Stimulated activated CD8-positive, alpha-beta memory T cell treated with anti-CD3 and anti-CD28 coated beads, Interleukin-12 subunit alpha, Interleukin-12 subunit beta, amount 100 ng/mL, for 24 hours (primary cell): ENCODE measurements at regions not wholly inside any gene's neighbourhood (a gene's known extent, or its start where the extent isn't known, plus 50 kb on each side); places are given as distances from the start of the nearest gene placed in this dataset.
"Not testable (repeated sequence)": the region's sequence is repeated elsewhere in the genome, so short reads cannot be mapped to it uniquely, and the experiment has no call there.

ENCODE experiments used
- DNase-seq: peaks from one replicate; pipeline ENCODE4 v3.0.0-alpha.2; 2020; ENCODE audit errors: extremely low read depth

DNA sequence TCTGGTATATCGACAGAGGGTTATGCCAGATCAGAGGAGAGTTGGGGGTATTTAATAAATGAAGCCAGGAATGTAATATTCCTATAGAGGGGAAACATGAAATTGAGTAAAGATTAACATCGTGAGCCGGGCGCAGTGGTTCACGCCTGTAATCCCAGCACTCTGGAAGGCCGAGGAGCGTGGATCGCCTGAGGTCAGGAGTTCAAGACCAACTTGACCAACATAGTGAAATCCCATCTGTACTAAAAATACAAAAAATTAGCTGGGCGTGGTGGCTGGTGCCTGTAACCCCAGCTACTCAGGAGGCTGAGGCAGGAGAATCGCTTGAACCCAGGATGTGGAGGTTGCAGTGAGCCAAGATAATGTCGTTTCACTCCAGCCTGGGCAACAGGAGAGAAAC is 112.4 kb upstream of the ZNF184 start:
- not testable (repeated sequence) for DNase-seq

DNA sequence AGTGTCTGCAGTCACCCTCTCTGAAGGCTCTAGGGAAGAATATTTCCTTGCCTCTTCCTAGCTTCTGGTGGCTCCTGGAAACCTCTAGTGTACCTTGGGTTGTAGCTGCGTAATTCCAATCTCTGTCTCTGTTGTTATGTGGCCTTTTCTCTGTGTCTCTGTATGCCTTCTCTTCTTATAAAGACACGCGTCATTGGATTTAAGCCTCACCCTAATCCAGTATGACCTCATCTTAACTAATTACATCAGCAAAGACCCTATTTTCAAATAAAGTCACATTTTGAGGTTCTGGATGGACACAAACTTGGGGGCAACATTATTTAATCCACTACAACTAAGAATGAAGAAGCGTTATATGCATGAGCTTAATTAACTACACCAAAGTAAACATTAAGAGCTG is 111.4 kb upstream of the ZNF184 start:
- no peak for DNase-seq

DNA sequence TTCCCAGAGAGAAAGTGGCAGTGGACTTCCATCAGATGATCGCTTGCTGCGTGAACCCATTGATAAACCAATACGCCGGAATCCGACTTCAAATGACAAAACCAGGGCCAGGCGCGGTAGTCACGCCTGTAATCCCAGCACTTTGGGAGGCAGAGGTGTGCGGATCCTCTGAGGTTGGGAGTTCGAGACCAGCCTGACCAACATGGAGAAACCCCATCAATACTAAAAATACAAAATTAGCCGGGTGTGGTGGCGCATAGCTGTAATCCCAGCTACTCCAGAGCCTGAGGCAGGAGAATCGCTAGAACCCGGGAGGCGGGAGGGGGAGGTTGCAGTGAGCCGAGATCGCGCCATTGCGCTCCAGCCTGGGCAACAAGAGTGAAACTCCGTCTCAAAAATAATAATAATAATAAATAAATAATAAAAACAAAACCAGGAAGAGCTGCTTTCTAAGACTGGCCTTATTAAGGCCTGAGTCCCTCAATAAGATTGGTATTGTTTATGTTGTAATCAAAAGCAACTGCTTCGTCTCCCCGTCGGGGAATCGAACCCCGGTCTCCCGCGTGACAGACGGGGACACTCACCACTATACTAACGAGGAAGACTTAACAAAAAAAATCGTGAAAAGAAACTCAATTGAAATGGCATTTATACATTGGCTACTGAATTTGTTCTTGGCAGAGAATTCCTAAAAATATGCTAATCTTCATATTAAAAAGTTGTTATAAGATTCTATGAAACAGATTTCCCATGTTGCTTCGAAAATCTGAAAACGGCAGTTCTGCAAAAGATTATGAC is 110.2 kb upstream of the ZNF184 start:
- peak; percentile 23 for DNase-seq

DNA sequence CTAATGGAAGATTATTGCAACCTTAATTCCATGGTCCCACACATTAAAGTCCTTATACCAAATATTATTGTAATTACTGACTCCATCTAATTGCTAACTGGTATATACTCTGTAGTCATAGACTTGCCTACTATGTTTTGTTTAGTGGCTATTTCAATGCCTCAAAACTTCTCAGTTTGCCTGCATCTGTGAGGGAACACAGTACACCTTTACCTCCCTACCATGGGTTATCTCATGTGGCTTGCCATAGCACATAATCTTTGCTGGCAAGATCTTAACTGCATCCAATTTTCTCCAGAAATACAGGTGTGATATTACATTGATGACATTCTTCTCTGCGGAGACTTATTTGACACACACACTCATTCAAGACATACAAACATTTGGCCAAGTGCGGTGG is 107.1 kb upstream of the ZNF184 start:
- no peak for DNase-seq

DNA sequence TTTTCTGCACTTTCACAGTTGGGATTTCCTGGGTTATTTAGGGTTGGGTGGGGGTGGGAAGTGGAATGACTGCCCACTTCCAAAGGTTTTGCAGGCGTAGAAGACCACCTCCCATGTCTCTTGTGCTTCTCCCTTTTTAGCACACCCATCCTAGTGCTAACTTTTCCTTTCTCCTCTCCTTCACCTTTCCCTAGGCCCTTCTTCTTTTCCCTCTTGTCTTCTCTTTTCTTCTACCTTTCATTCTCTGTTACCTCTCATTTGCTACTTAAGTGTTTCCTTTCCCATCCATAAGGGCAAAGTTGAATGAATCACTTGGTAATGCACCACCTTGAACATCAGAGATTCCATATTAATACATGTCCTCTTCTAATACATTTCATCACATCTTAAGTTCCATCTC is 105.0 kb upstream of the ZNF184 start:
- DNase-seq = no peak

DNA sequence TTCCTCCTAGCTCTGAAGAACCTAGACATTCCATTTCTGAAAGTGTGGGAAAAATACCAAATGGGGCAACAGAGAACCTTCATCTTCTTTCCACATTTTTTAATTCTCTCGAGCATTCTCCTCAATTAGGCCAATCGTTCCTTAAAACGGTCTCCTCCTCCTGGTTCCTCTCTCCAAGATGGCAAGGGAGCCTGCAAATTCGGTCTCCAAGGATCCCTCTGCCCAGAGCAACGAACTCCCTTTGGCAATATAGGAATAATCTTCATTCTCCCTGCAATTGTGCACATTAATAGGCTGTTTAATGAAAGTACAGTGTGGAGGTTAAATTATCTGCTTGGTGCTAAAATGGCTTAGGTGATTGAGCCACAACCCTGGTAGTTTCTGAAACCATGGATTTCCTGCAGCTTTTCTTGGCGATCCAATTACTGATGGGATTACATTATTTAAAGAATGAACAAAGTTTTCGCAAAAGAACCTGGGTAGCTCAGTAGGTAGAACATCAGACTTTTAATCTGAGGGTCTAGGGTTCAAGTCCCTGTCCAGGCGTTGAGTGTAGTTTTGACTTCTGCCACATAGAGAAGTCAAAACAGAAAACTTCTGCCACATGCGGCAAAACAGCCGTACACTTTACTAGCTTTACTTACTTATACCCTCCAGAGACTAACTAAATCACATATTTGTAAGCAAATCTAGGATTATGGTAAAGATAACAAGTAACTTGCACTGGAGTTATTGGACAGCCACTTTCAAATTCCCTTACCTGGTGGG is 102.9 kb upstream of the ZNF184 start:
- DNase-seq = no peak

DNA sequence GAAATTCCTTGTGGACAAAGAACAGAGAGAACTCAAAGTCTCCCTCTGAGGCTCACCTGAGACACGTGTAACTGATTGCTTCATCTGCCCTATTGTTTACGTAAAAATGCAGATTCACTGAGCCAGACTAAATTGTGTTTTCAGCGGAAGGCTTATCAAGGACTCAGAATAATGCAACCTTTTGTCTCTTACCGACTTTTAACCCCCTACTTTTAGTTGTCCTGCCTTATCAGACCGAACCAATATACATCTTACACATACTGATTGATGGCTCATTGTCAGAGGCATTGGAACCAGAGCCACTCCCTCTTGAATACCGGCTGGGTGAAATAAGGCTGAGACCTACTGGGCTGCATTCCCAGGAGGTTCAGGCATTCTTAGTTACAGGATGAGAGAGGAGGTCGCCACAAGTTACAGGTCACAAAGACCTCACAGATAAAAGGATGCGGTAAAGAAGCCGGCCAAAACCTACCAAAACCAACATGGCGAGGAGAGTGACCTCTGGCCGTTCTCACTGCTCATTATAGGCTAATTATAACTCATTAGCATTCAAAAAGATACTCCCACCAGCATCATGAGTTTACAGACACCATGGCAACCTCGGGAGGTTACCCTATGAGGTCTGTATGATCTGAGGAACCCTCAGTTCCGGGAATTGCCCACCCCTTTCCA is 95.5 kb upstream of the ZNF184 start:
- DNase-seq = no peak

DNA sequence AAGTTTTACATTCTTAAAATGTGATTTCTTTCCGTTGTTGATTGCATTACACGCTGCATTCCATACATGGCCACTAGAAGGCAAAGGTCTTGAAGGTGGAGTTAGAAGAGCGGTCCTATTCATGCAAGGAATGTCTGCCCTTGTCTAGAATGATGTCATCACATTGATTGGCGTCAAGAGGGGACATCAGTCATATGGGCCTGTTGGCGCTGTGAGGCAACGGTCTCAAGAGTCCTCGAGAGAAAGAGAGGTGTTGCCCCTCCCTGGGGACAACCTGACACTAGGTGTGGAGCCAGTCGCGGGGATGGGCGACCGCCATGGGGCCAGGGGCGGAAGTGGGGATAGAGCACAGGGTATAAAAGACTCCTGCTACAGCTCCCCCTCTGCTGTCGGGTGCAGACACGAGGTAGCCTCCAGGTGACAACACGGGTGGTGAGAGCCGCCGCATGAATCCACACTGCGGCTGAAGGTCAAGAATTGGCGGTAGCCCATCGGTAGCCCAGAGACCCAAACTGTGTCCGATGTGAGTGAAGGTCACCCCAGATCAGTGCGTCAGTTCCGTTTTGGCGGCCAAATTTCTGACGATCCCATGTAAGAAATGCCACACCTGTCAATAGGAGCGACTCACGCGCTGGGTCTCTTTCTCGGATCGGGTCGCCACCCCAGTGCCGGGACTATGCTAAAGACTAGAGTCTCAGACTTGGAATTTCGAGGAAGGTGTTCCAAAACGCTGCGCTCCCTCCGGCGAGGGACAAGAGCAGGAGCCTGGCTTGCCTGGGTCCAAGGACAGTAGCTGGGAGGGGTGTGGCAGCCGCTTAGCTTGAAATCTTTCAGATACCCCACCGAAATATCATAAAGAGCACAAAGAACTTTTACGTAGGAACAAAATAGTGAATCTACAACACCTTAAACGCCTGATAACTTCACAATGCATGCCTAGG is 93.2 kb upstream of the ZNF184 start:
- no peak for DNase-seq

DNA sequence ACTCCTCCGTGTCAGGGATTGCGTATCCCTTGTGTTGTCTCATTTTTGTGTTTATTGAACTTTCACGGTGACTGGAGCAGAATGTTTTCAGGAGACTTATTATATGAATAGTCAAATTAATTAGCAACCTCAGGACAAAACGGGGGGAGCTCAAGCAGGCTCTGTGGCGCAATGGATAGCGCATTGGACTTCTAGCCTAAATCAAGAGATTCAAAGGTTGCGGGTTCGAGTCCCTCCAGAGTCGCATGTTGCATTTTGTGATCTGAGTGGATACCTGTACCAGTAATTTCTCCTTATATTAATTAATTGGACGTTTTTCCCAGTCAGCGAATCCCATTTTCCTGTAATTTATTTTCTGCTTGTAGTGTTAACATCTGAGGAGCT is 89.1 kb upstream of the ZNF184 start:
- DNase-seq = no peak

DNA sequence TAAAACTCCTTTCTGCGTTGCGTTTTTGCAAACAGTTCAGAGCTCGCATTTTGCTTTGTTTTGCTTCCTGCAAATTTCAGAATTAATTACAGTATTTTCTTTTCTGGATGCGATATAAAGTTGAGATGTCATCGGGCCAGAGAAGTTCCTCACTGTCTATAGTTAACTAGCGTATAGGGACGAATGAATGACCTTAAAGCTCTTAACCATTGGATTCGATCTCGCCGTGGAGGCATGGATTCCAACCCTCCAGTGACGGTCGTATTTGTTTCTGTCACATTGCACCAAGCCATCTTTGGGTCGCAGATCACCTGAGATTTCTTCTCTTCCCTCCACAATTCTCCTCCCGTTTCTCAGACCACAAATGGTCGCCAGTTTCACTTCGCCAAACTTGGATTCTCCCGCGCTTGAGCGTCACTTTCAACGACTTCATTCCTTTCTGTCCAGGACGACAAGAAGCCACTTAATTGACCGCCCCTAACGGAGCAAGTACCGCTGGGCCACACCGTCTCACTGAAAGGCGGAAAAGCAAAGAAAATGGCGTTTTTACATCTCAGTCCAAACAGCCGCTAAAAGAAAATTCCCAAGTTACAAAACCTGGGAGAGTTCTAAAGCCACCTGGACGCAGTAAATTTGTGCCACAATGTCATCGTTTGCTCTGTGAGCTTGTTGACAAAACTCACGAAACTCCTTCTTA is 85.3 kb upstream of the ZNF184 start:
- DNase-seq = no peak

DNA sequence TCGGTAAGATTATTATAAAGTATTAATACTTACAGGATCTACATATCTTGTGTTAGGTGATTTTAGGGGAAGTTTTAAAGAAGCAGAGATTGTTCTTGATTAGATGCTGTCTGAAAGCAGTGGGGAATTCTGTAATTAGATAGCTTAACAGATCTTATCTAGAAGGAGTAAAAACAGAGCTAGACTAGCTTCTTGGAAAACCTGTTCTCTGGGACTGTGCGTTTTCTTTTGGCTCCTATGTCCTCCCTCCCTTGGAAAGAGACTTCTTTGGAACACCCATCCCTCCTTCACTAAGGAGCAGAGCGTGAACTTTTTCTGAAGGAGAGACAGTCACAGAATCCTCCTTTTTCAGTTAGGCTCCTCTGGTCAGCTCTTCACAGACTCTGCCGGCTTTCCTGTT is 83.5 kb upstream of the ZNF184 start:
- DNase-seq = no peak

DNA sequence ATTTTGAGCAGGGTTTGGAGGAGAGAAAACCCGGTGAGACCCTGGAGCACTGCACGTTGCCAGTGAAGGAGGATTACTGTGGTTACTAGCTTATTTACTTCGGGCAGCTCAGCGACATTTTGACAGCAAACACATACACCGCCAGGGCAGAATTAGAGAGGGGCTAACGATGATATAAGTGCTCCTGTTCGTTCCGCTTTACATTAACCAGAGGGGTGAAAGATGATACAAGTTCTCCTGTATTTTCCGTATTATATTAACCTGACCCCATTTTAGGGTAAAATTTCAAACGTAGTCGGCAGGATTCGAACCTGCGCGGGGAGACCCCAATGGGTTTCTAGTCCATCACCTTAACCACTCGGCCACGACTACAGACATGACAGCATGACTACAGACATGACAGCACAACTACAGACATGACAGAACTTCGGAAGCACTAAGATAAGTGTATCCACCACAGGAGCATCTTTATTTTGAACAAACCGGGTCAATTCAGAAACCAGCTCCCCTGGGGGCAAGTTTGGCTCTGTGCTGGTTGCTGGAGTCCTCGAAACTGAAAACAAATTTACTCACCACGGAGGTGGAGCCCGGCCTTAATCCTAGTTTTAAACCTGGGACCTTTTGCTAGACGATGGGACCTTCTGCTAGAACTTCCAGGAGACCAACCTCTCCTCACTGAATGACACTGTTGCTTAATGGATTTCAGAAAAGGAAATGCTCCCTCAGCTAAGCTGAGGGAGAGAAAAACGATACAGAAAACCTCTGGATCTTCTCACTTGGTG is 80.4 kb upstream of the ZNF184 start:
- no peak for DNase-seq

DNA sequence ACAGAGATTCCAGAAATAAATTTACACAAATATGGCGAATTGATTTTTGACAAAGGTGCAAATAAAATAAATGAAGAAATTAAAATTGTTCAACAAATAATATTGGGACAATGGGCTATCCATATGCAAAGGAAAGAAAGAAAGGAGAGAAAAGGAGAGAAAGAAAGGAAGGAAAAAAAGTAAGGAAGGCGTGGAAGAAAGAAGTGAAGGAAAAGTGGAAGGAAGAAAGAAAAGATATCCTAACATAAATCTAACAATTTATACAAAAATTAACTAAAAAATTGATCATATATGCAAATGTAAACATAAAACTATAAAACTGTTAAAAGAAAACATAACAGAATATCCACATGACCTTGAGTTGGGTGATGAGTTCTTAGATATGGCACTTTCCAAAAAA is 78.7 kb upstream of the ZNF184 start:
- no peak for DNase-seq

DNA sequence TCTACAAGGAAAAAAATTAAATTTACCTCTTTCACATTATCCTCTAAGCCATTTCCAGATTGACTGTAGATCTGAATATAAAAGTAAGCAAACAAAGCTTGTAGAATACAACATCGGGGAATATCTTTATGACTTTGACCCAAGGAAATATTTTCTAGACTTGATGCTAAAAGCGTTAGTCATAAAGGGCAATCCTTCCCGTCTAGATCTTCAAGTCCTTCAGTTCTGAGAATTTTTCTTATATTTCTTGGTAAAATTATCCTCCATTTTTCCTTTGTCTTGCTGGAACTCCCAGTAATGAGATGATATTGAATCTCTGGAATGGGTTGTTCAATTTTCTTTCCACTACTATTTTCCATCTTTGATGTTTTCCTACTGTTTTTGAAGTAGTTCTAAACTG is 77.8 kb upstream of the ZNF184 start:
- DNase-seq = no peak

DNA sequence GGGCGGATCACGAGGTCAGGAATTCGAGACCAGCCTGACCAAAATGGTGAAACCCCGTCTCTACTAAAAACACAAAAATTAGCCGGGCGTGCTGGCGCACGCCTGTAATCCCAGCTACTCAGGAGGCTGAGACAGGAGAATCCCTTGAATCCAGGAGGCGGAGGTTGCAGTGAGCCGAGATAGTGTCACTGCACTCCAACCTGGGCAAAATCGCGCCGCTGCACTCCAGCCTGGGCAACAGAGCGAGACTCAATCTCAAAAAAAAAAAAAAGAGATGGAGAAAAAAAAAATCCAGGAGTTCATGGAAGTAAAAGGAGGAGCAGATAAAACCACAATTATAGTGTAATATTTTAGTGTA is 76.3 kb upstream of the ZNF184 start:
- DNase-seq = not testable (repeated sequence)

DNA sequence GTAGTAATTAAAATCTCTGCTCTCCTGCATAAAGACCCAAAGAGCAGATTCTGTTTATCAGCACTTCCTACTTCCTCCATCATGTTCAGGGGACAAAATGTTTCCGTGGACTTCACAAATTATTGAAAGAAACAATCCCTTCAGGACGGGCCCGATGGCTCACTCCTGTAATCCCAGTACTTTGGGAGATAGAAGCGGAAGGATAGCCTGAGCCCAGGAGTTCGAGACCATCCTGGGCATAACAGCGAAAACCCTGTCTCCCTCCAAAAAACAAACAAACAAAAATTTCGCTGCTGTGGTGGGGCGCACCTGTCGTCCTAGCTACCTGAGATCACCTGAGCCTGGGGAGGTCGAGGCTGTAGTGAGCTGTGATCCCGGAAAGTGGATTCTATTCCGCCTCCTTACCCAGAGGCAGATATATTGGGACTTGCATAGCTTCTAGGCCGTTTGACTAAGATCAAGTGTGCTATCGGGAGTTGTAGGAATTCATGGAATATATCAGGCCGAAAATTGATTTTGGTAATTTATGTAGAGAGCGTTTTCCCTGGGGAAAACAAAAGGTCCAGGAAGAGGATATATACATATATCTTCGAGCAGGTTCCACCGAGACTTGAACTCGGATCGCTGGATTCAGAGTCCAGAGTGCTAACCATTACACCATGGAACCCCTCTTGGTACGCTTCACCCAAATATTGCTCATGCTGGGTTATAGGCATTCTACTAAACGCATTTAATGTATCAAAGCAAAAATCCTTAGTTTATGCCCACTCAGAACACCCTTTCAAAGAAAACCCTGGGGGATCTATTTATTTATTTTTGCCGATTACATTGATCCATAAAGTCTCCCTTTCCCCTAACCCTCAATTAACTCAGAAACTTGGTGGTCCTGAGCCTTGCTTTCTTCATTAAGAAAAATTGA is 74.5 kb upstream of the ZNF184 start:
- no peak for DNase-seq

DNA sequence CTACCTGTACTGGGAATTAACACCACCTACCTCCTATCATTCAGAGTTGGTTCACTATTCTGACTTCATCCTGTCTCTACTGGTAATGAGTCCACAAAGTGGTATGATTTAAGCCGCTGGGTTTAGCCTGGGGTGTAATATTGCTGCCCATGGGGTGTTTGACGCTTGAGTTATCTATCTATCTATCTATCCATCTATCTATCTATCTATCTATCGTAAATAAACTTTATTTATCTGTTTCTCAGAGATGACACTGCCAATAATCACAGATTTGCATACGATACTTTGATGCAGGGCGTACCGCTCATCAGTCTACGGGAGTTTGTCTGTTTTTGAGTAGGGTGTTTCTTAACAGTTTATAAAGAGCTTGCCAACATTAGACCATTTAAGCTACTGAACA is 73.6 kb upstream of the ZNF184 start:
- DNase-seq = no peak

DNA sequence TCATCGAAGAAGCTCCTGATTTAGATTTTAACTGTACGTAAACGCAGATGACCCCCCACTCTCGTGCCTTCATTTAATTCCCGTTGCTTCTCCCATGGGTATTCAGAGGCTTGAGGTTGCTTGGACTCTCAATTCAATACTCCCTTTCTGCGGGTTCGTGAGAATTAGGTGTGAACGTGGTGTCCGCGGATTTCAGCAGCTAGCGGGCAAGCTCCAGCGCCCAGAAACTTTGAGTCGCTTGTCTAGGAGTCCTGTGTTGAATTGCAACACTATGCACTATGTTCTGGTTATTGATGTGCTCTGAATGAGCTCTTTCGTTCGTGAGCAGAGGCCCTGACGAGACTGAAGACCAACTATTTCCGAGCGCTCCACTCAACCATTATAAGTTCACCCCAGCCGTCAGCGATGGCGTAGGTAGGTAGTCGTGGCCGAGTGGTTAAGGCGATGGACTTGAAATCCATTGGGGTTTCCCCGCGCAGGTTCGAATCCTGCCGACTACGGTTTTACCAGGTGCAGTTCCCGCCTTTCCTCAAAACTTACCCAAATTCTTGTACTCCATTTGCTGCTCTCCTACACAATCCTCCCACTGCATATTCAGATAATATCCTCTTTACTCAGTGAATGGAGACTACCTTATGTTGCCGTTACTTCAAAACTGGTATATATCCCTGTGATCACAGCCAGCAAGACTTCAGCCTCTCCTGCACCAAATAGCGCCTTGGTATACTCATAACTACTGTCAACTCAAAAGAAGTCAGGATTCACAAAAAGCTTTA is 72.6 kb upstream of the ZNF184 start:
- DNase-seq = no peak
